Astrocyte of the cerebellum (primary cell): ENCODE measurements at regions not wholly inside any gene's neighbourhood (a gene's known extent, or its start where the extent isn't known, plus 50 kb on each side); places are given as distances from the start of the nearest gene placed in this dataset.

Source experiments
- DNase-seq: peaks from one replicate; pipeline ENCODE4 v3.0.0-alpha.2; 2011; ENCODE audit warnings: low read depth
- H3K4me3 ChIP-seq: 2 replicates; pipeline ENCODE4 v1.5.1; 2011; ENCODE audit warnings: mild to moderate bottlenecking, low read depth, low read length, moderate library complexity
- CTCF ChIP-seq: IDR thresholded peaks from 2 replicates; pipeline ENCODE4 v1.5.1; 2012; ENCODE audit warnings: low read length, low read depth, moderate library complexity, mild to moderate bottlenecking; ENCODE audit errors: missing control alignments
- in situ Hi-C: cut with HindIII; loops from 2 replicates; pipeline ENCODE4 v1.10.0; 2017; ENCODE audit warnings: low sequenced_read_pairs

GRCh38 chr2:180289627-180290026 is 282.5 kb upstream of the CWC22 start:
- no peak for TF ChIP-seq CTCF
- no peak for DNase-seq
- H3K4me3 ChIP-seq: no peak overlapping the region
- in situ Hi-C loops: no loop called here

- in situ Hi-C loops: no loop called here
- TF ChIP-seq CTCF: no peak
- H3K4me3 ChIP-seq: no peak overlapping the region
- no peak for DNase-seq
Observed at GRCh38 chr2:180279581-180279980, 272.5 kb upstream of the CWC22 start.

GRCh38 chr2:180276733-180277132 is 269.6 kb upstream of the CWC22 start:
- no peak for TF ChIP-seq CTCF
- DNase-seq: no peak
- H3K4me3 ChIP-seq: no peak overlapping the region
- in situ Hi-C loops: no loop called here

- no peak overlapping the region for H3K4me3 ChIP-seq
- no peak for DNase-seq
- in situ Hi-C loops: no loop called here
- no peak for TF ChIP-seq CTCF
Observed at GRCh38 chr2:180268006-180268405, 260.9 kb upstream of the CWC22 start.

- DNase-seq: no peak
- TF ChIP-seq CTCF: no peak
- H3K4me3 ChIP-seq: no peak overlapping the region
- in situ Hi-C loops: no loop called here
Observed at GRCh38 chr2:180261976-180262375, 254.9 kb upstream of the CWC22 start.

GRCh38 chr2:180258579-180258978 is 251.5 kb upstream of the CWC22 start:
- no peak for DNase-seq
- in situ Hi-C loops: no loop called here
- H3K4me3 ChIP-seq: no peak overlapping the region
- no peak for TF ChIP-seq CTCF

GRCh38 chr2:180258041-180258537 is 251.0 kb upstream of the CWC22 start:
- DNase-seq: no peak
- in situ Hi-C loops: no loop called here
- H3K4me3 ChIP-seq: no peak overlapping the region
- TF ChIP-seq CTCF: no peak
